ENCODE measurements at regions not wholly inside any gene's neighbourhood (a gene's known extent, or its start where the extent isn't known, plus 50 kb on each side); places are given as distances from the start of the nearest gene placed in this dataset.

- no peak for DNase-seq (ENCODE audit: low read depth in 1 of 2, low spot score in 1 of 2)
- Histone ChIP-seq H3K27me3 (ENCODE audit: insufficient read depth, poor library complexity, severe bottlenecking) (no peaks in the 10 kb centered on the region), H3K27ac (replicated peaks) (no peak overlapping the region), H3K4me3 (replicated peaks; ENCODE audit: insufficient read depth, low read length) (no peak overlapping the region)
- TF ChIP-seq POLR2AphosphoS5 (IDR thresholded peaks at IDR 0.05; ENCODE audit: low read depth) = no peak
- TF ChIP-seq, protein P1, sequence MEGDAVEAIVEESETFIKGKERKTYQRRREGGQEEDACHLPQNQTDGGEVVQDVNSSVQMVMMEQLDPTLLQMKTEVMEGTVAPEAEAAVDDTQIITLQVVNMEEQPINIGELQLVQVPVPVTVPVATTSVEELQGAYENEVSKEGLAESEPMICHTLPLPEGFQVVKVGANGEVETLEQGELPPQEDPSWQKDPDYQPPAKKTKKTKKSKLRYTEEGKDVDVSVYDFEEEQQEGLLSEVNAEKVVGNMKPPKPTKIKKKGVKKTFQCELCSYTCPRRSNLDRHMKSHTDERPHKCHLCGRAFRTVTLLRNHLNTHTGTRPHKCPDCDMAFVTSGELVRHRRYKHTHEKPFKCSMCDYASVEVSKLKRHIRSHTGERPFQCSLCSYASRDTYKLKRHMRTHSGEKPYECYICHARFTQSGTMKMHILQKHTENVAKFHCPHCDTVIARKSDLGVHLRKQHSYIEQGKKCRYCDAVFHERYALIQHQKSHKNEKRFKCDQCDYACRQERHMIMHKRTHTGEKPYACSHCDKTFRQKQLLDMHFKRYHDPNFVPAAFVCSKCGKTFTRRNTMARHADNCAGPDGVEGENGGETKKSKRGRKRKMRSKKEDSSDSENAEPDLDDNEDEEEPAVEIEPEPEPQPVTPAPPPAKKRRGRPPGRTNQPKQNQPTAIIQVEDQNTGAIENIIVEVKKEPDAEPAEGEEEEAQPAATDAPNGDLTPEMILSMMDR (IDR thresholded peaks at IDR 0.05; ENCODE audit: insufficient read depth, low read length) = no peak
These were observed 72.1 kb upstream of the NRP1 start for GRCh38 chr10:33406596-33406995.

GRCh38 chr10:33402220-33403073 lies 68.0 kb upstream of the NRP1 start:
- Histone ChIP-seq H3K27ac (replicated peaks) (no peak overlapping the region), H3K27me3 (ENCODE audit: insufficient read depth, poor library complexity, severe bottlenecking) (no peaks in the 10 kb centered on the region), H3K4me3 (replicated peaks; ENCODE audit: insufficient read depth, low read length) (no peak overlapping the region)
- DNase-seq (ENCODE audit: low read depth in 1 of 2, low spot score in 1 of 2) = peak in 1 of 2 experiments; percentile 38
- TF ChIP-seq GABPA (IDR thresholded peaks at IDR 0.05; ENCODE audit: low read depth) (no peak), SPI1 (IDR thresholded peaks at IDR 0.05; ENCODE audit: borderline replicate concordance, low read depth) (peak; percentile 17; the same call in 1 of the 2 replicates), POLR2AphosphoS5 (IDR thresholded peaks at IDR 0.05; ENCODE audit: low read depth) (peak; percentile 65)
- TF ChIP-seq, protein P1 (IDR thresholded peaks at IDR 0.05; ENCODE audit: insufficient read depth, low read length) = no peak
- TF ChIP-seq, protein P2, sequence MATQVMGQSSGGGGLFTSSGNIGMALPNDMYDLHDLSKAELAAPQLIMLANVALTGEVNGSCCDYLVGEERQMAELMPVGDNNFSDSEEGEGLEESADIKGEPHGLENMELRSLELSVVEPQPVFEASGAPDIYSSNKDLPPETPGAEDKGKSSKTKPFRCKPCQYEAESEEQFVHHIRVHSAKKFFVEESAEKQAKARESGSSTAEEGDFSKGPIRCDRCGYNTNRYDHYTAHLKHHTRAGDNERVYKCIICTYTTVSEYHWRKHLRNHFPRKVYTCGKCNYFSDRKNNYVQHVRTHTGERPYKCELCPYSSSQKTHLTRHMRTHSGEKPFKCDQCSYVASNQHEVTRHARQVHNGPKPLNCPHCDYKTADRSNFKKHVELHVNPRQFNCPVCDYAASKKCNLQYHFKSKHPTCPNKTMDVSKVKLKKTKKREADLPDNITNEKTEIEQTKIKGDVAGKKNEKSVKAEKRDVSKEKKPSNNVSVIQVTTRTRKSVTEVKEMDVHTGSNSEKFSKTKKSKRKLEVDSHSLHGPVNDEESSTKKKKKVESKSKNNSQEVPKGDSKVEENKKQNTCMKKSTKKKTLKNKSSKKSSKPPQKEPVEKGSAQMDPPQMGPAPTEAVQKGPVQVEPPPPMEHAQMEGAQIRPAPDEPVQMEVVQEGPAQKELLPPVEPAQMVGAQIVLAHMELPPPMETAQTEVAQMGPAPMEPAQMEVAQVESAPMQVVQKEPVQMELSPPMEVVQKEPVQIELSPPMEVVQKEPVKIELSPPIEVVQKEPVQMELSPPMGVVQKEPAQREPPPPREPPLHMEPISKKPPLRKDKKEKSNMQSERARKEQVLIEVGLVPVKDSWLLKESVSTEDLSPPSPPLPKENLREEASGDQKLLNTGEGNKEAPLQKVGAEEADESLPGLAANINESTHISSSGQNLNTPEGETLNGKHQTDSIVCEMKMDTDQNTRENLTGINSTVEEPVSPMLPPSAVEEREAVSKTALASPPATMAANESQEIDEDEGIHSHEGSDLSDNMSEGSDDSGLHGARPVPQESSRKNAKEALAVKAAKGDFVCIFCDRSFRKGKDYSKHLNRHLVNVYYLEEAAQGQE (IDR thresholded peaks at IDR 0.05; ENCODE audit: insufficient replicate concordance, low read depth) = no peak

DNA sequence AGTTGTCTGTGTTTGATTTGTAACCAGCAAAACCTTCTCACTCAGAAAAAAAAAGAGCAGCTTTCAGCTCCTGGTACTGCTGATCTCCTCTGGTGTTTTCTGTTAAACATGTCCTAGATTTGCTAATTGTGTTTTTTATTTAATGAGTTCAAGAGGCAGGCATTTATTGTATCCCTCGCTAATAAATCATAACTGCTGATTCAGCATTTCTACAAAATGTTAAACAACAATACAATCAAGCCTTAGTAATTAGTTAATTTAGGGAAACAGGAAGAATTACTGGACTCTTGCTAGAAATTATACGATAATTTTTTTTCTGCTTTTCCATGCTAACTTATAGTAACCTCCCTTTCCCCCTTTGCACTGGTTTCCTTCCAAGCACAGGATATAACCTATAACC lies 66.8 kb upstream of the NRP1 start:
- no peak overlapping the region for H3K4me3 ChIP-seq (replicated peaks; ENCODE audit: insufficient read depth, low read length)
- H3K27ac ChIP-seq (replicated peaks) = no peak overlapping the region
- TF ChIP-seq POLR2AphosphoS5 (IDR thresholded peaks at IDR 0.05; ENCODE audit: low read depth) = no peak
- TF ChIP-seq, protein P1 (IDR thresholded peaks at IDR 0.05; ENCODE audit: insufficient read depth, low read length) = no peak
- TF ChIP-seq, protein P2 (IDR thresholded peaks at IDR 0.05; ENCODE audit: insufficient replicate concordance, low read depth) = no peak
- TF ChIP-seq SPI1 (IDR thresholded peaks at IDR 0.05; ENCODE audit: borderline replicate concordance, low read depth) = no peak
- TF ChIP-seq GABPA (IDR thresholded peaks at IDR 0.05; ENCODE audit: low read depth) = no peak
- DNase-seq (ENCODE audit: low read depth in 1 of 2, low spot score in 1 of 2) = no peak
- H3K27me3 ChIP-seq (ENCODE audit: insufficient read depth, poor library complexity, severe bottlenecking) = no peaks in the 10 kb centered on the region

All from HL-60 (cell line).